Activated naive CD8-positive, alpha-beta T cell treated with anti-CD3 and anti-CD28 coated beads for 36 hours (primary cell): ENCODE measurements at regions not wholly inside any gene's neighbourhood (a gene's known extent, or its start where the extent isn't known, plus 50 kb on each side); places are given as distances from the start of the nearest gene placed in this dataset.

Experiments
- DNase-seq: peaks from one replicate; pipeline ENCODE4 v3.0.0; 2021
- H3K27ac Mint-ChIP-seq: one replicate; pipeline ENCODE4 v1.8.0; 2022; ENCODE audit warnings: mild to moderate bottlenecking, moderate library complexity, mixed read lengths
- H3K27me3 Mint-ChIP-seq: one replicate; pipeline ENCODE4 v1.8.0; 2022; ENCODE audit warnings: mild to moderate bottlenecking, mixed read lengths
- H3K36me3 Mint-ChIP-seq: one replicate; pipeline ENCODE4 v1.8.0; 2021; ENCODE audit warnings: mild to moderate bottlenecking, mixed read lengths
- H3K4me1 Mint-ChIP-seq: one replicate; pipeline ENCODE4 v1.8.0; 2021; ENCODE audit warnings: mixed read lengths
- H3K4me3 Mint-ChIP-seq: one replicate; pipeline ENCODE4 v1.8.0; 2022; ENCODE audit warnings: mild to moderate bottlenecking, moderate library complexity, mixed read lengths
- H3K9me3 Mint-ChIP-seq: one replicate; pipeline ENCODE4 v1.8.0; 2022; ENCODE audit warnings: mixed read lengths

DNA sequence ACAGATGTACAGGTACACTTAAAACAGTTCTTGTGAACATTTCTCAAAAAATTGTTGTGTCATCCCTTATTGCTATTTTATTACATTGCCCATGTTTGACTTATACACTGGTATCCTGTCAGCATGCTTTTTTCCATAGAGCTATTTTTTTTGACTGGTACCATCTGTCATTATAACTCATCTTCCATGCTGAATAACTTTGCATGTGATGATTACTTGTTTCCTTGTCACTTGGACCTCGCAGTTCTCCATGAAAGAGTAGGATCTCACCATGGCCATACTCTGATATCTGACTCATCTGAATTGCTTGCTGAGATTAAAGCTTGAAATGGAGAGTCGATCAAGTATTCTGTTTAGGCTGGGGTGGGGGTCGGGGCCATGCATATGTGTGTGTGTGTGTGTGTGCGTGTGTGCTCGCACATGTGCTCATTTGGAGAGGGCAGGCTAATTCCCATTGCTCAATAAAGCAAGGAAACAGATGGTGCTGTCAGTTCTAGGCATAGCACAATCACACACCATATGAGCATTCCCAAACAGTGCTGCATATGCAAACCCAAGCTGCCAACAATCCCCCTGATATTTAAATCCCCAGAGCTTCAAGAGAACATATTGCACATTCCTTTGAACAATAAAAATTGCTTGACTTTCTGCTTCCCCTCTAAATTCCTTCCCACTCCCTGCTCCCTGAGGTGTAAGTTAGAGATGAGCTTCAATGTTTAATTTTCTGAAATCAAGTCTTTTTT is 62.9 kb downstream of the NHLRC3 start:
- H3K4me3 Mint-ChIP-seq, result no peak overlapping the region
- peaks cover 21% of the 10 kb centered on the region for H3K27me3 Mint-ChIP-seq
- H3K9me3 Mint-ChIP-seq, result no peaks in the 10 kb centered on the region
- no peak for DNase-seq
- H3K36me3 Mint-ChIP-seq, result no peaks in the 10 kb centered on the region
- peaks cover 9% of the 10 kb centered on the region for H3K4me1 Mint-ChIP-seq
- no peak overlapping the region for H3K27ac Mint-ChIP-seq

- DNase-seq, result no peak
- H3K4me1 Mint-ChIP-seq, result peaks cover under 1% of the 10 kb centered on the region
- no peak overlapping the region for H3K4me3 Mint-ChIP-seq
- no peak overlapping the region for H3K27ac Mint-ChIP-seq
- no peaks in the 10 kb centered on the region for H3K9me3 Mint-ChIP-seq
- peaks cover 35% of the 10 kb centered on the region for H3K27me3 Mint-ChIP-seq
- no peaks in the 10 kb centered on the region for H3K36me3 Mint-ChIP-seq
Observed at GRCh38 chr13:39102981-39103490, 64.8 kb downstream of the NHLRC3 start.

DNA sequence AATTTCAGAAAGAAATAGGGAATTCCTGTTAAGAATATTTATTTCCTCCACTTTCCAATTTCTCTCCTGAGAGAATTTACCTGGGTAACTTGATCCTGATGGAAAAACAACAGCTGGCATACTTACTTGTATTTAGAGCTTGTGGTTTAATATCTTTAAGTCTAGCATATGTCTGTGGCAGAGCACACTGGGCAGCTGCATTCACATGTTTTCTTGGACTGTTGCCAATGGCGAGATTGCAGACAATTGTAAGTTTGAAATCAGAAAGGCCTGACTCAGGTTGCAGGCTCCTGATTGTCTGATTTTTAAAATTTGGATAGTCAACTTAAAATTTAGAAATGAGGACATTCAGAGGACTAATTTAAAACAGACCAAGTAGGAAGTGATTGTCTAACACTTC is 66.9 kb downstream of the NHLRC3 start:
- no peaks in the 10 kb centered on the region for H3K36me3 Mint-ChIP-seq
- DNase-seq, result no peak
- H3K9me3 Mint-ChIP-seq, result no peaks in the 10 kb centered on the region
- no peak overlapping the region for H3K27ac Mint-ChIP-seq
- no peak overlapping the region for H3K4me3 Mint-ChIP-seq
- H3K4me1 Mint-ChIP-seq, result no peaks in the 10 kb centered on the region
- H3K27me3 Mint-ChIP-seq, result peaks cover 42% of the 10 kb centered on the region

DNA sequence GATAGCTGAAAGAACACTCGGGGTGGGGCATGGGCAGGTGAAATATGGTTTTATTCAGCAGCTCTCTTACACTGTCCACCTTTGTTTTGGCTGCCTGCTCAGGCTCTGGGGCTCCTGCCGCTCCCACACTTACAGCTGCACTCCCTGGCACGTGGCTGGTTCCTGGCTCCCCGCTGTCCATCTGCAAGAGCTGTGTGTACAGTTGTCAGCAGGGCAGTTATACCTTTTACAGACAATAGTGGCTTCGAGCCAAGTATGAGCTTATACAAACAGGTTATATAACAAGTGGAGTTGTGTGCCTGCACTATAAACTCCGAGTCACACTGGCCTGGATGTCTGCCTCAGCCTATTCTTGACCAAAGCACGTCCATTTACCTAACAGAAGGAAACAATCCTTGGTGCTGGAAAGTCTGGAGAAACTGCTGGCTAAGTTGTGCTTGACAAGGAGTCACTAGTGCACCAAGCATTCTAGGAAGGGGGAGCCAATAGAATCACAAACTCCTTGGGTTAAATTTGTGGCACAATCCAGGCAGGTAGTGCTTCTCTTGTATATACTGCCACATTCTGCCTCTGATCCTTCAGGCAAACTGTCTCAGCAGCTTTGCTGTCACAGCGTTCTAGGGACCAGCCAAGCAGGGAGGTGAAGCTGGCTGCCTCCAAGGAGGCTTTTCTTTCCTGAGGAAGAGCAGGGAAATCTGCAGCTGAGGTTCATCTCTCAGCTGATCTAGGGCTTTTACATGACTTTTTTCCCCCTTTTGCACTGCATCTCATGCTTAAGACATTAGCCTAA is 68.2 kb downstream of the NHLRC3 start:
- Mint-ChIP-seq H3K4me3 (no peak overlapping the region), H3K27ac (no peak overlapping the region), H3K27me3 (peaks cover 50% of the 10 kb centered on the region), H3K36me3 (no peaks in the 10 kb centered on the region), H3K9me3 (no peaks in the 10 kb centered on the region), H3K4me1 (no peaks in the 10 kb centered on the region)
- no peak for DNase-seq

DNA sequence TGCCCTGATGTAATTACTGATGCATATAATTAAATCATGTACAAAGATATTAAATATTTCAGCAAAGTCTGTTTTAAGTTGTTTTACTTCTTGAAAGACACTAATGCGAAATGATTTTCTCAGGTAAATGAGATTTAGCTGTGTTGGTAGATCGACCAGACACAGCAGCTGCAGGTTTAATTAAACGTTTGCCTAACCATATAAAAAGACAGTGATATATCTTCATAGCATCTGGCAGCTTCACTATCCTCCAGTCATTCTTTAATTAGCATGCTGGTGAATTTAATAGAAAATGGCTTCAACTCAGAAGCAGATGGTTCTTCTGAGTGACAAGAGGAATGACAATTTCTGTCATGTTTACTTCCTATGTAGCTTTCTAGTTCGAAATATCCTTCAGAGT is 69.3 kb downstream of the NHLRC3 start:
- H3K4me1 Mint-ChIP-seq, result no peaks in the 10 kb centered on the region
- no peaks in the 10 kb centered on the region for H3K9me3 Mint-ChIP-seq
- H3K27me3 Mint-ChIP-seq, result peaks cover 50% of the 10 kb centered on the region
- H3K4me3 Mint-ChIP-seq, result no peak overlapping the region
- no peak overlapping the region for H3K27ac Mint-ChIP-seq
- DNase-seq, result no peak
- no peaks in the 10 kb centered on the region for H3K36me3 Mint-ChIP-seq

- peaks cover 40% of the 10 kb centered on the region for H3K27me3 Mint-ChIP-seq
- H3K4me1 Mint-ChIP-seq, result no peaks in the 10 kb centered on the region
- no peak overlapping the region for H3K4me3 Mint-ChIP-seq
- no peak overlapping the region for H3K27ac Mint-ChIP-seq
- H3K36me3 Mint-ChIP-seq, result no peaks in the 10 kb centered on the region
- no peak for DNase-seq
- H3K9me3 Mint-ChIP-seq, result no peaks in the 10 kb centered on the region
Observed at GRCh38 chr13:39108783-39109182, 70.5 kb downstream of the NHLRC3 start.

GRCh38 chr13:39110518-39111097 is 72.4 kb downstream of the NHLRC3 start:
- Mint-ChIP-seq H3K27me3 (peaks cover 50% of the 10 kb centered on the region), H3K4me1 (no peaks in the 10 kb centered on the region), H3K36me3 (no peaks in the 10 kb centered on the region), H3K9me3 (peaks cover 6% of the 10 kb centered on the region), H3K4me3 (no peak overlapping the region), H3K27ac (no peak overlapping the region)
- no peak for DNase-seq

DNA sequence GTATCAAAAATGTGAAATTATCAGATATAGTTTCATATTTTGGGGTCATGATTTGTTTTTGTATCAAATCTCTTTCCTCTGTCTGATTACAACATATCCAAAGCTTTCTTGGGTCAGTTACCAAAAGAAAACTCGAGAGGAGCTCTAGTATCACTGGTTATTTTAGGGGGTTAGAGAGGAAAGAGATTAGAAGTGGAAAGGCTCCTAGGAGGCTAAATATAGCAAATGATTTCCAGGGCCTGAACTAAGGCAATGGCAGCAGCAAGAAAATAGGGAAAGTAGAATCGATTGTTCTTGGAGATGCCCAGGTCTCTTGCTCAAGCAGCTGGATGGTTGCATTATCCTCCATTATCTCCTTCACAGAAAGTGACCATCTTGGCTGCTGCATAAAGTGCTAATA is 72.9 kb downstream of the NHLRC3 start:
- peaks cover 52% of the 10 kb centered on the region for H3K27me3 Mint-ChIP-seq
- DNase-seq, result no peak
- no peak overlapping the region for H3K27ac Mint-ChIP-seq
- no peak overlapping the region for H3K4me3 Mint-ChIP-seq
- peaks cover 7% of the 10 kb centered on the region for H3K9me3 Mint-ChIP-seq
- H3K4me1 Mint-ChIP-seq, result no peaks in the 10 kb centered on the region
- no peaks in the 10 kb centered on the region for H3K36me3 Mint-ChIP-seq

DNA sequence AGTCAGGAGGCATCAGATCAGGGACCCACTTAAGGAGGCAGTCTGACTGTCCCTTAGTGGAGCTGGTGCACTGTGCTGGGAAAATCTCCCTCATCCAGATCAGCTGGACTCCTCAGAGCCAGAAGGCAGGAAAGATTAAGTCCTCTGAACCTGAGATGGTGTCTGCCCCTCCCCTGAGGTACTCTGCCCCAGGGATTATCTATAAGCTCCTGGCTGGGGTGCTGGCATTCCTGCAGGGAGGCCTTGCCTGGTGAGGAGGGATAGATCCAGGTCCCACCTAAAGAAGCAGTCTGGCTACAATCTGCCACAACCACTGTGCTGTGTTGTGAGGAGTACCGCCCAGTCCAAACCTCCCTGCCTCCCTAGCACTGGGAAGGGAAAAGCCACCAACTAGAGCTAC is 81.2 kb downstream of the NHLRC3 start:
- Mint-ChIP-seq H3K36me3 (no peaks in the 10 kb centered on the region), H3K27me3 (peaks cover 51% of the 10 kb centered on the region), H3K9me3 (peaks cover 7% of the 10 kb centered on the region), H3K27ac (no peak overlapping the region), H3K4me3 (no peak overlapping the region), H3K4me1 (peaks cover 2% of the 10 kb centered on the region)
- DNase-seq, result no peak

DNA sequence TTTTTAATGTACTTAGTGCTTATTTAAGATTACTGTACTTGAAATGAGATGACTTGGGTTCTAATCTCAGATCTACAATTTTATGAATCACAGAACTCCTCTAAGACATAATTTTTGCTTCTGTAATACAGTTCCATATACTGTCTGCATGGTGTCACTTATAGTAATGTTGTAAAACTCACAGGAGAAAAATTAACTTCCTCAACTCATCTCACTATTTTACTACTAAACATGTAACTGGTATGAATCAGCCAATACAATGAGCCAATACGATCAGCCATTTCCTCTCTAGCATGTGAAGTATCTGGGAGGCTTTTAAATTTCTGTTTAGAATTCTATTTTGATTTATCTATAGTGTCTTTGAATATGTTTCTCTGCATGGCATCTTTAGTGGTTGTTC is 85.3 kb downstream of the NHLRC3 start:
- Mint-ChIP-seq H3K4me3 (no peak overlapping the region), H3K36me3 (no peaks in the 10 kb centered on the region), H3K4me1 (peaks cover 2% of the 10 kb centered on the region), H3K27ac (no peak overlapping the region), H3K27me3 (peaks cover 42% of the 10 kb centered on the region), H3K9me3 (no peaks in the 10 kb centered on the region)
- DNase-seq, result no peak

DNA sequence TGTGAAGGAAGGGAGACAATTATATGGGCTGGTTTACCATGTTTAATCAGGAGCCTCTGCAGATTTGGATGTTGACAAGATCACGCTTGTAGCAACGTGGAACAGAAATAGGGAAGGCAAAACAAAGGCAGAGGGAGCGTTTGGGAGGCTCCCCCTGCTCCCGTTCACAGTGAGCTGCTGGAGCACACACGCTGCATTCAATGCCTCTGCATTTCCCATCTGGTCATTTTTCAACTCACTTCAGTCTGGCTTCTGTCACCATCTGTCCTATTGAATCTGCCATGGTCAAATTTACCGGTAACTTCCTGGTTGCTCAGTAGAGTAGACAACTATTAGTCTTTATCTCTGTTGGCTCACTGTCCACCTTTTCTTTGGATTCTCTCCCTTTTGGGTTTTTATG is 91.0 kb downstream of the NHLRC3 start:
- Mint-ChIP-seq H3K27me3 (peaks cover 47% of the 10 kb centered on the region), H3K4me3 (no peak overlapping the region), H3K36me3 (no peaks in the 10 kb centered on the region), H3K9me3 (no peaks in the 10 kb centered on the region), H3K4me1 (peaks cover 5% of the 10 kb centered on the region), H3K27ac (no peak overlapping the region)
- DNase-seq, result no peak

DNA sequence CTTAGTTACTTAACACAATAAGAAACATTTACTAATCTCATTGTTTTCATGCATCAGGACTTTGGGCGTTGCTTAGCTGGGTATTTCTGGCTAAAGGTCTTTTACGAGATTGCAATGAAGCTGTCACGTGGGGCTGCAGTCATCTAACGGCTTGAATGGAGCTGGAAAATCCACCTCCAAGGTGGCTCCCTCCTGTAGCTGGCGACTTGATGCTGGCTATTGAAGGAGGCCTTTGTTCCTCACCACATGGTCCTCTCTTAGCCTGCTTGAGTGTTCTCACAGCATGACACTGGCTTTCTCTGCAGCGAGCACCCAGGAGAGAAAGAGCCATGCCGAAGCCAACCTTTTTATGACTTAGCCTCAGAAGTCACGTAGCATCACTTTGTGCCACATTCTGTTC is 92.0 kb downstream of the NHLRC3 start:
- no peaks in the 10 kb centered on the region for H3K36me3 Mint-ChIP-seq
- H3K4me3 Mint-ChIP-seq, result no peak overlapping the region
- H3K27ac Mint-ChIP-seq, result no peak overlapping the region
- peaks cover 45% of the 10 kb centered on the region for H3K27me3 Mint-ChIP-seq
- H3K4me1 Mint-ChIP-seq, result peaks cover 5% of the 10 kb centered on the region
- DNase-seq, result no peak
- no peaks in the 10 kb centered on the region for H3K9me3 Mint-ChIP-seq

- H3K4me3 Mint-ChIP-seq, result no peak overlapping the region
- H3K36me3 Mint-ChIP-seq, result no peaks in the 10 kb centered on the region
- no peaks in the 10 kb centered on the region for H3K9me3 Mint-ChIP-seq
- H3K27ac Mint-ChIP-seq, result no peak overlapping the region
- H3K27me3 Mint-ChIP-seq, result peaks cover 35% of the 10 kb centered on the region
- no peak for DNase-seq
- H3K4me1 Mint-ChIP-seq, result peaks cover 5% of the 10 kb centered on the region
Observed at GRCh38 chr13:39132286-39133230, 94.3 kb downstream of the NHLRC3 start.

DNA sequence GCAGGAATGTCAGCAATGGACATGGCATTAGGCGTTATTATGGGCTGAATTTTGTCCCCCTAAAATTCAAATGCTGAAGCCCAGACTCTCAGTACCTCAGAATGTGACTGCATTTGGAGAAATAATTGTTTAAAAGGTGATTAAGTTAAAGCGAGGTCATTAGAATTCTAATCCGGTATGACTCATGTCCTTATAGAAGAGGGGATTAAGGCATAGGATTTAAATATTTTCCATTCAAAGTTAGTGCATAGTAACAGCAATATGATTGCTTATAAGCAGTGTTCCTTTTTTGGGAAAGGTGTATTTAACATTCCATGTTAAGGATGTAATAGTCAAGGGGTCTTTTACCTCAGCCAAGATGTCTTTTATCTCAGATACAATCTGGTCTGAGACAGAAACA is 95.5 kb downstream of the NHLRC3 start:
- no peaks in the 10 kb centered on the region for H3K9me3 Mint-ChIP-seq
- H3K27ac Mint-ChIP-seq, result no peak overlapping the region
- H3K36me3 Mint-ChIP-seq, result no peaks in the 10 kb centered on the region
- no peak for DNase-seq
- peaks cover 26% of the 10 kb centered on the region for H3K27me3 Mint-ChIP-seq
- peaks cover 5% of the 10 kb centered on the region for H3K4me1 Mint-ChIP-seq
- no peak overlapping the region for H3K4me3 Mint-ChIP-seq

- Mint-ChIP-seq H3K4me3 (no peak overlapping the region), H3K27ac (no peak overlapping the region), H3K4me1 (peaks cover 5% of the 10 kb centered on the region), H3K27me3 (peaks cover 18% of the 10 kb centered on the region), H3K9me3 (no peaks in the 10 kb centered on the region), H3K36me3 (no peaks in the 10 kb centered on the region)
- DNase-seq, result no peak
Observed at GRCh38 chr13:39134574-39134973, 96.3 kb downstream of the NHLRC3 start.
